Breast epithelium (tissue), 4 donors: ENCODE measurements at regions not wholly inside any gene's neighbourhood (a gene's known extent, or its start where the extent isn't known, plus 50 kb on each side); places are given as distances from the start of the nearest gene placed in this dataset.
"Not testable (repeated sequence)": the region's sequence is repeated elsewhere in the genome, so short reads cannot be mapped to it uniquely, and the experiment has no call there.

Experiments used
- DNase-seq, 2 donors: peaks; one replicate each; pipeline ENCODE4 v3.0.0-alpha.2; 2019; ENCODE audit warnings: low spot score in 2 of 2
- H3K27ac ChIP-seq, 2 donors: fragments of 200-600 bp; sonication (generic) in 1 of 2; one replicate each; pipeline ENCODE4 v1.5.1; 2016 to 2019; ENCODE audit warnings: mild to moderate bottlenecking in 1 of 2
- H3K27me3 ChIP-seq, 2 donors: fragments of 200-600 bp; sonication (generic) in 1 of 2; one replicate each; pipeline versions ENCODE4 v1.5.1 to v1.6.0; 2017 to 2019; ENCODE audit warnings: control low read depth in 1 of 2, mild to moderate bottlenecking in 1 of 2
- H3K36me3 ChIP-seq: fragments of 200-600 bp; one replicate; pipeline ENCODE4 v1.5.1; 2019
- H3K4me1 ChIP-seq, 2 donors: fragments of 200-600 bp; sonication (generic); one replicate each; pipeline ENCODE4 v1.5.1; 2016 to 2019; ENCODE audit warnings: control low read depth in 1 of 2
- H3K4me3 ChIP-seq, 3 donors: fragments of 200-600 bp; sonication (generic); 1 replicate in 2 of 3; 2 replicates in 1 of 3; pipeline ENCODE4 v1.5.1; 2016 to 2019; ENCODE audit warnings: mild to moderate bottlenecking in 3 of 3, moderate library complexity in 2 of 3
- H3K9me3 ChIP-seq, 2 donors: fragments of 200-600 bp; sonication (generic) in 1 of 2; one replicate each; pipeline ENCODE4 v1.5.1; 2016 to 2019; ENCODE audit warnings: control low read depth in 1 of 2
- POLR2A ChIP-seq: fragments of 450-650 bp; IDR thresholded peaks from one replicate; pipeline ENCODE4 v1.6.1; 2016; ENCODE audit warnings: antibody characterized with exemption, mild to moderate bottlenecking, moderate library complexity
- POLR2AphosphoS5 ChIP-seq, 3 donors: sonication (generic); formaldehyde crosslinking; IDR thresholded peaks; one replicate each; pipeline ENCODE4 v1.6.1; 2017; ENCODE audit warnings: antibody characterized with exemption in 3 of 3
- intact Hi-C: fragments of 100-400 bp; cut with DNase I; formaldehyde crosslinking; loops from one replicate; pipeline ENCODE4 v1.15.1; 2023; ENCODE audit warnings: low total_unique reads
- TF ChIP-seq, protein P1 (sequence below), 3 donors: fragments of 450-650 bp; IDR thresholded peaks; one replicate each; pipeline ENCODE4 v1.5.1; 2016 to 2017; ENCODE audit warnings: antibody characterized with exemption in 3 of 3, mild to moderate bottlenecking in 3 of 3, moderate library complexity in 3 of 3

DNA sequence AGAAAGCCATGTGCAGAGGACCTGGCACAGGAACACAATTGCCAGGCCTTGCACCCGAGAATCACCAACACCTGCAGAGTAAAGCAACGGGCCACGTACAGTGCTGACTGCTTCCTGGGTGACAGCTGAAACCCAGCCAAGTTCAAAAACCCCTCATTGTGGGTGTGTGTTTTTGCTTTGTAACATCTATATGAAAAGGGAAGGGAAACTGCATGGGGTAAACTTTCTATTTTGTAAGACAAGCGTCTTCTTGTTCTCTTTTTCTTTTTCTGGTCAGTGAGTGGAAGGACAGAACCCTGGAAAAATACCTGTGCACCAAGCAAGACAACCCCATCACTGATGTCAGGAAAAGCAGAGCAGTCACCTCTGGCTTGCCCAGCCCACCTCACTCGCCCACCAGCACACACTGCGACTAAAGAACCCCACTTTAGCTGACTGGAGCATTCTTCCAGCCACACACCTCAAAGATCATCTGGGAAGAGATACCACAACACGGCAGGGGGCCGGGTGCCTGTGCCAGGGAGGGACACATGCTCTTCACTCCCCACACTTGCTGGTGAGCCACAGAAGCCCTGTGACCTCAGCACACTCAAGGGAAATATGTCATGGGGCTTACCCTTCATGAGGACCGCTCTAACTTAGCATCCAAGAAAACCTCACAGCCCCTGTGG, 172.3 kb downstream of the NDUFA12 start:
- Histone ChIP-seq H3K4me3 (no peak overlapping the region), H3K4me1 (no peaks in the 10 kb centered on the region), H3K27me3 (no peaks in the 10 kb centered on the region), H3K9me3 (no peaks in the 10 kb centered on the region), H3K27ac (no peak overlapping the region), H3K36me3 (no peaks in the 10 kb centered on the region)
- DNase-seq, result no peak
- TF ChIP-seq POLR2AphosphoS5 (IDR thresholded peaks at IDR 0.05), result no peak
- intact Hi-C loops, result loop anchor here (2.0 kb wide), 1 partner anchor 48 kb away; no protein-coding TSS in a partner anchor

DNA sequence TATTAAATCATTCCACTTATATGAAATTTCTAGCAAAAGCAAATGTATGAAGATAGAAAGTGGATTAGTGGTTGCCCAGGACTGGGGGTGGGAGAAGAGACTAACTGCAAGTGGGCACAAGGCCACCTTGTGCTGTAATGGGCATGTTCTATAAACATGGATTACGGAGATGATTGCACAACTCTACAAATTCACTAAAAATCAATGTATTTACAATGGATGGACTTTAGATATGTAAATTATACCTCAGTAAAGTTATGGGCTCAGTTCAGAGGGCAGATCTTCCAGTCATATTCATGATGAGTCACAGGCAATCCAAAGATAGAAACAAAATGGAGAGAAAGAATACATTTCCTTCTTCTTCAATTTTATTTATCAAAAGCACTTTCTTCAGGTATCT, 173.9 kb downstream of the NDUFA12 start:
- no peaks in the 10 kb centered on the region for H3K36me3 ChIP-seq
- no peaks in the 10 kb centered on the region for H3K9me3 ChIP-seq
- TF ChIP-seq POLR2AphosphoS5 (IDR thresholded peaks at IDR 0.05), result no peak
- TF ChIP-seq, protein P1, sequence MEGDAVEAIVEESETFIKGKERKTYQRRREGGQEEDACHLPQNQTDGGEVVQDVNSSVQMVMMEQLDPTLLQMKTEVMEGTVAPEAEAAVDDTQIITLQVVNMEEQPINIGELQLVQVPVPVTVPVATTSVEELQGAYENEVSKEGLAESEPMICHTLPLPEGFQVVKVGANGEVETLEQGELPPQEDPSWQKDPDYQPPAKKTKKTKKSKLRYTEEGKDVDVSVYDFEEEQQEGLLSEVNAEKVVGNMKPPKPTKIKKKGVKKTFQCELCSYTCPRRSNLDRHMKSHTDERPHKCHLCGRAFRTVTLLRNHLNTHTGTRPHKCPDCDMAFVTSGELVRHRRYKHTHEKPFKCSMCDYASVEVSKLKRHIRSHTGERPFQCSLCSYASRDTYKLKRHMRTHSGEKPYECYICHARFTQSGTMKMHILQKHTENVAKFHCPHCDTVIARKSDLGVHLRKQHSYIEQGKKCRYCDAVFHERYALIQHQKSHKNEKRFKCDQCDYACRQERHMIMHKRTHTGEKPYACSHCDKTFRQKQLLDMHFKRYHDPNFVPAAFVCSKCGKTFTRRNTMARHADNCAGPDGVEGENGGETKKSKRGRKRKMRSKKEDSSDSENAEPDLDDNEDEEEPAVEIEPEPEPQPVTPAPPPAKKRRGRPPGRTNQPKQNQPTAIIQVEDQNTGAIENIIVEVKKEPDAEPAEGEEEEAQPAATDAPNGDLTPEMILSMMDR (IDR thresholded peaks at IDR 0.05), result no peak
- TF ChIP-seq POLR2A, result no peak
- no peaks in the 10 kb centered on the region for H3K4me1 ChIP-seq
- no peaks in the 10 kb centered on the region for H3K27me3 ChIP-seq
- intact Hi-C loops, result no loop called here
- no peak overlapping the region for H3K4me3 ChIP-seq
- no peak overlapping the region for H3K27ac ChIP-seq
- no peak for DNase-seq

DNA sequence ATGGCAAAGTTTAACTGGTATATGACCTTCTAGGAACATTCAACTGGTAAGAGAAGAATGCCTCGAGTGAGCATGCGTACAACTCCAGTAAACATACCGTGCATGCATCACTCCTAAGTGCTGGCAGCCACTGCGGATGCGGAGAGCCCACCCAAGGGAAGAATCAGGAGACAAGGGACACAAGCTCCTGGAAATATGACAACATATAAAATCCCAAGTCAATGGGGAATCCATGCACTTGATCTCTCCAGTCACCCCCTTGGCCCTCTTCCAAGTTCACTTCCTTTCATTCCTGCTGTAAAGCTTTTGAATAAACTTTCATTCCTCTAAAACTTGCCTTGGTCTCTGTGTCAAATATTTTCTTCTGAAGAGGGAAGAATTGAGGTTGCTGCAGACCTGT, 168.7 kb upstream of the TMCC3 start:
- Histone ChIP-seq H3K36me3 (no peaks in the 10 kb centered on the region), H3K27me3 (no peaks in the 10 kb centered on the region), H3K27ac (no peak overlapping the region), H3K4me1 (no peaks in the 10 kb centered on the region), H3K9me3 (peaks cover 0 to under 1% of the 10 kb centered on the region in 2 donors), H3K4me3 (no peak overlapping the region)
- intact Hi-C loops, result no loop called here
- TF ChIP-seq POLR2A, result no peak
- TF ChIP-seq, protein P1 (IDR thresholded peaks at IDR 0.05), result no peak
- no peak for TF ChIP-seq POLR2AphosphoS5 (IDR thresholded peaks at IDR 0.05)
- DNase-seq, result no peak

DNA sequence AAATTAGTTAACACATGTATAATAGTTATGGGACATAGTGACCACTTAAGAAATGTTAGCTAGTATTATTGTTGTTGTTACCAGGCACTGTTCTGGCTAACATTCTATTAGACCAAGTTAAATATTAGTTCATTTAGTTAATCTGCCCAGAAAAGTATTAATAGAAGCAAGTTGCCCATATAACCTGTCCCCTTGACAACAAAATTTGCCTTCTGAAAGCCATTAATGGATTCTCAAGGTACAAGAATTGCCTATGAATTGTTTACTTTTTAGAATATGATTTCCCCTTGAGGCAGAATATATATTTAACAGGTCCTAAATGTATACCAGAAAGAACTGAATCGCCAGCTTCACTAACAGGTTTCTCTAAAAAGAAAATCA, 167.3 kb upstream of the TMCC3 start:
- no peaks in the 10 kb centered on the region for H3K4me1 ChIP-seq
- H3K36me3 ChIP-seq, result no peaks in the 10 kb centered on the region
- DNase-seq, result no peak
- TF ChIP-seq POLR2AphosphoS5 (IDR thresholded peaks at IDR 0.05), result no peak
- TF ChIP-seq POLR2A, result no peak
- intact Hi-C loops, result no loop called here
- no peak overlapping the region for H3K4me3 ChIP-seq
- H3K27ac ChIP-seq, result no peak overlapping the region
- peaks cover 6 to 12% of the 10 kb centered on the region in 2 donors for H3K9me3 ChIP-seq
- no peaks in the 10 kb centered on the region for H3K27me3 ChIP-seq

DNA sequence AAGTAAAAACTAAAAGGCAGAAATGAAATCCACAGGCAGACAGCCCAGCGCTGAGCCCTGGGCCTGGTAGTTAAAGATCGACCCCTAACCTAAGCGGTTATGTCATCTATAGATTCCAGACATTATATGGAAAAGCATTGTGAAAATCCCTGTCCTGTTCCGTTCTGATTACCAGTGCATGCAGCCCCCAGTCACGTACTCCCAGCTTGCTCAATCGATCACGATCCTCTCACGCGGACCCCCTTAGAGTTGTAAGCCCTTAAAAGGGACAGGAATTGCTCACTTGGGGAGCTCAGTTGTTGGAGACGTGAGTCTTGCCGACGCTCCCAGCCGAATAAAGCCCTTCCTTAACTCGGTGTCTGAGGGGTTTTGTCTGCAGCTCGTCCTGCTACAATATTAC, 166.8 kb upstream of the TMCC3 start:
- H3K4me3 ChIP-seq, H3K27me3 ChIP-seq, H3K27ac ChIP-seq, DNase-seq, H3K36me3 ChIP-seq, H3K4me1 ChIP-seq, intact Hi-C loops: not testable (repeated sequence)
- peaks cover 10 to 16% of the 10 kb centered on the region in 2 donors for H3K9me3 ChIP-seq

DNA sequence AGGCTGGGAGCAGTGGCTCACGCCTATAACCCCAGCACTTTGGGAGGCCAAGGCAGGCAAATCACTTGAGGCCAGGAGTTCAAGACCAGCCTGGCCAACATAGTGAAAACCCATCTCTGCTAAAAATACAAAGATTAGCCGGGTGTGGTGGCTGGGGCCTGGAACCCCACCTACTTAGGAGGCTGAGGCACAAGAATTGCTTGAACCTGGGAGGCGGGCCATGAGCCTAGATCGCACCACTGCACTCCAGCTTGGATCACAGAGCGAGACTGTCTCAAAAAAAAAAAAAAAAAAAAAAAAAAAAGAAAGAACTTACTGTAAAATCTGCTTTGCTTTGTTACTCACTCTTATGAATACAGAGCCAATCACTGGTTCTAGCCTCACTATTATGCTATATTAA, 166.4 kb upstream of the TMCC3 start:
- H3K27ac ChIP-seq, H3K4me1 ChIP-seq, H3K27me3 ChIP-seq, intact Hi-C loops, H3K36me3 ChIP-seq, H3K4me3 ChIP-seq, DNase-seq: not testable (repeated sequence)
- peaks cover 13 to 21% of the 10 kb centered on the region in 2 donors for H3K9me3 ChIP-seq

DNA sequence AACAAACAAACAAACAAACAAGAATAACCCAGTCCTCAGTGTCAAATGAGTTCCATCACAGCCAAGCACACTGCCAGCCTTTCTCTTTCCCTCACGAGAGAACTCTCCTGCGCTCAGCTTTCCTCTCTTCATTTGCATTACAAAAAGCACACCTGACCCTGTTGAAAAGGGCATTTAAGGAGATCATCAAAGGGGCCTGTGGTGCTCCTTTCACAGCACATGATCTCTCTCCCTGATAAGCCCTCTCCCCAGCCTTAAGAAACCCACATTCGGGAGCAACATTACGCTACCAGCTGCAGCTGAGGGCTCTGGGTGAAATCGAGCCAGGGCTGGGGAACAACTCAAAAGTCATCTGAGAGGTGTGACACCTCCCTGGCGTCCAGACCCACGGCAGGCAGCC, 165.6 kb upstream of the TMCC3 start:
- TF ChIP-seq POLR2A, result no peak
- TF ChIP-seq, protein P1 (IDR thresholded peaks at IDR 0.05), result no peak
- no peak overlapping the region for H3K27ac ChIP-seq
- H3K4me3 ChIP-seq, result no peak overlapping the region
- peaks cover 13 to 29% of the 10 kb centered on the region in 2 donors for H3K9me3 ChIP-seq
- H3K36me3 ChIP-seq, result no peaks in the 10 kb centered on the region
- intact Hi-C loops, result no loop called here
- H3K27me3 ChIP-seq, result no peaks in the 10 kb centered on the region
- no peaks in the 10 kb centered on the region for H3K4me1 ChIP-seq
- DNase-seq, result no peak
